GM12878 (cell line): ENCODE measurements at regions not wholly inside any gene's neighbourhood (a gene's known extent, or its start where the extent isn't known, plus 50 kb on each side); places are given as distances from the start of the nearest gene placed in this dataset.

Source experiments
- ATAC-seq: fragments of 200-7000 bp; cut with Tn5 transposase; 3 replicates; pipeline ENCODE4 v1.9.1; 2020; ENCODE audit warnings: mild to moderate bottlenecking, moderate library complexity
- BruUV-seq: library from RNA; stranded (reverse); fragments of 400-500 nt; replicated peaks from 2 replicates; lab custom pipeline; 2021; lab: Mats Ljungman, UMichigan
- CTCF ChIA-PET: fragments of 300-600 bp; sonication (Branson Sonifier 250); formaldehyde crosslinking; extraction: SDS; loops from one replicate; lab custom pipeline; 2021; ENCODE audit warnings: inconsistent platforms; lab: Yijun Ruan, JAX
- POLR2A ChIA-PET: fragments of 350-600 bp; formaldehyde crosslinking; extraction: SDS; loops from one replicate; lab custom pipeline; 2021; ENCODE audit warnings: inconsistent platforms; lab: Charles Lee
- RAD21 ChIA-PET: fragments of 300-600 bp; sonication (Branson Sonifier 250); formaldehyde crosslinking; loops from one replicate; lab custom pipeline; 2023; ENCODE audit warnings: antibody characterized with exemption; ENCODE audit not compliant: unreplicated experiment; lab: Charles Lee
- SMC1A ChIA-PET: fragments of 300-600 bp; sonication (Branson Sonifier 250); formaldehyde crosslinking; loops from one replicate; lab custom pipeline; 2023; ENCODE audit not compliant: unreplicated experiment, uncharacterized antibody; lab: Charles Lee
- DNase-seq: peaks from one replicate; pipeline ENCODE4 v3.0.0-alpha.2; 2011; ENCODE audit warnings: low read depth, low spot score
- FAIRE-seq: peaks from 3 replicates; lab custom pipeline; 2011; peaks lifted over from hg19 to GRCh38; lab: Jason Lieb, UNC
- H2AFZ ChIP-seq: 2 replicates; pipeline ENCODE4 v1.6.0; 2011; ENCODE audit warnings: low read depth, low read length, control low read depth; ENCODE audit not compliant: control insufficient read depth
- H3K27ac ChIP-seq: 2 replicates; pipeline ENCODE4 v1.5.1; 2011; ENCODE audit warnings: control low read depth; ENCODE audit not compliant: control insufficient read depth, insufficient read depth
- H3K27me3 ChIP-seq, 2 experiments: replicated peaks in 1 of 2; 2 replicates each; pipeline versions ENCODE4 v1.6.0 to v1.6.1; 2011; ENCODE audit warnings: low read length in 1 of 2; ENCODE audit not compliant: control insufficient read depth in 2 of 2, insufficient read depth in 2 of 2
- H3K36me3 ChIP-seq, 2 experiments: 2 replicates each; pipeline ENCODE4 v1.5.1; 2011; ENCODE audit warnings: low read length in 1 of 2; ENCODE audit not compliant: control insufficient read depth in 2 of 2, insufficient read depth in 2 of 2
- H3K4me1 ChIP-seq: 2 replicates; pipeline ENCODE4 v1.6.1; 2011; ENCODE audit warnings: mild to moderate bottlenecking, low read length, moderate library complexity, mixed read lengths; ENCODE audit not compliant: control insufficient read depth, insufficient read depth
- H3K4me2 ChIP-seq: 2 replicates; pipeline ENCODE4 v1.6.0; 2011; ENCODE audit warnings: control low read depth; ENCODE audit not compliant: control insufficient read depth, insufficient read depth
- H3K4me3 ChIP-seq: fragments of 200-600 bp; sonication (generic); 2 replicates; pipeline ENCODE4 v1.5.1; 2016
- H3K79me2 ChIP-seq: 2 replicates; pipeline ENCODE4 v1.6.0; 2011; ENCODE audit warnings: low read length; ENCODE audit not compliant: control insufficient read depth, insufficient read depth
- H3K9ac ChIP-seq: 2 replicates; pipeline ENCODE4 v1.8.0; 2011; ENCODE audit warnings: low read length, control low read depth, mixed read lengths; ENCODE audit not compliant: control insufficient read depth, insufficient read depth
- H3K9me3 ChIP-seq: replicated peaks from 3 replicates; pipeline ENCODE4 v1.5.1; 2011; ENCODE audit warnings: mild to moderate bottlenecking, low read length; ENCODE audit not compliant: control insufficient read depth, insufficient read depth
- H4K20me1 ChIP-seq: 2 replicates; pipeline ENCODE4 v1.6.0; 2011; ENCODE audit not compliant: control insufficient read depth, insufficient read depth
- BCL11A ChIP-seq: IDR thresholded peaks from 2 replicates; pipeline ENCODE4 v1.6.1; 2011; ENCODE audit warnings: low read depth, low read length
- E2F4 ChIP-seq: IDR thresholded peaks from 2 replicates; pipeline ENCODE4 v1.6.1; 2012; ENCODE audit warnings: low read depth, low read length, improper control_type of control experiment
- IRF3 ChIP-seq: fragments of 450-650 bp; IDR thresholded peaks from 2 replicates; pipeline ENCODE4 v1.6.1; 2014; ENCODE audit warnings: mild to moderate bottlenecking
- MEF2B ChIP-seq: fragments of 450-650 bp; IDR thresholded peaks from 2 replicates; pipeline ENCODE4 v1.6.1; 2018; ENCODE audit warnings: mild to moderate bottlenecking, moderate library complexity; ENCODE audit not compliant: partially characterized antibody, poor library complexity, severe bottlenecking
- NFYA ChIP-seq: IDR thresholded peaks from 2 replicates; pipeline ENCODE4 v1.6.1; 2011; ENCODE audit warnings: low read depth, mild to moderate bottlenecking, low read length, improper control_type of control experiment, borderline replicate concordance
- NFYB ChIP-seq: IDR thresholded peaks from 2 replicates; pipeline ENCODE4 v1.6.1; 2011; ENCODE audit warnings: low read depth, mild to moderate bottlenecking, low read length, improper control_type of control experiment, moderate library complexity; ENCODE audit not compliant: insufficient read depth
- RBBP5 ChIP-seq: fragments of 200-600 bp; sonication (generic); conservative IDR thresholded peaks from 2 replicates; pipeline ENCODE4 v1.6.1; 2016
- RELA ChIP-seq: fragments of 450-650 bp; IDR thresholded peaks from 2 replicates; pipeline ENCODE4 v1.8.0; 2014; ENCODE audit warnings: borderline replicate concordance; ENCODE audit not compliant: partially characterized antibody
- USF2 ChIP-seq: IDR thresholded peaks from 2 replicates; pipeline ENCODE4 v1.6.1; 2011; ENCODE audit warnings: low read depth, low read length, improper control_type of control experiment, borderline replicate concordance
- WRNIP1 ChIP-seq: IDR thresholded peaks from 2 replicates; pipeline ENCODE4 v1.6.1; 2011; ENCODE audit warnings: low read depth, low read length, improper control_type of control experiment, borderline replicate concordance
- ZBTB33 ChIP-seq: fragments of 450-650 bp; IDR thresholded peaks from 2 replicates; pipeline ENCODE4 v1.6.1; 2017; ENCODE audit warnings: mild to moderate bottlenecking
- in situ Hi-C: fragments of 300-500 bp; cut with MboI; formaldehyde crosslinking; loops from 9 replicates; pipeline ENCODE4 v1.14.3; 2018; ENCODE audit warnings: mixed read lengths
- intact Hi-C: fragments of 100-400 bp; cut with micrococcal nuclease; formaldehyde crosslinking; loops from one replicate; pipeline ENCODE4 v1.14.2; 2022; ENCODE audit not compliant: unreplicated experiment

GRCh38 chr2:6067806-6068205 is 375.6 kb downstream of the SOX11 start:
- in situ Hi-C loops, result no loop called here
- BruUV-seq, result no TSS peak
- RAD21 ChIA-PET, result no interaction called here
- no peak overlapping the region for H3K4me2 ChIP-seq
- intact Hi-C loops, result no loop called here
- no peak for FAIRE-seq
- H3K79me2 ChIP-seq, result no peaks in the 10 kb centered on the region
- H3K9me3 ChIP-seq, result no peaks in the 10 kb centered on the region
- no peak for TF ChIP-seq MEF2B
- no peak for TF ChIP-seq ZBTB33
- no peak for TF ChIP-seq E2F4
- no peak for TF ChIP-seq BCL11A
- TF ChIP-seq RELA, result no peak
- TF ChIP-seq NFYB, result no peak
- TF ChIP-seq USF2, result no peak
- TF ChIP-seq RBBP5, result no peak
- no peak for TF ChIP-seq NFYA
- no peak for TF ChIP-seq WRNIP1
- no peak for TF ChIP-seq IRF3
- POLR2A ChIA-PET, result no interaction called here
- SMC1A ChIA-PET, result no interaction called here
- H3K27me3 ChIP-seq, result no peaks in the 10 kb centered on the region
- no peaks in the 10 kb centered on the region for H3K4me1 ChIP-seq
- CTCF ChIA-PET, result no interaction called here
- no peak overlapping the region for H3K4me3 ChIP-seq
- no peak overlapping the region for H2AFZ ChIP-seq
- ATAC-seq, result no peak
- H3K9ac ChIP-seq, result no peak overlapping the region
- H3K36me3 ChIP-seq, result no peaks in the 10 kb centered on the region
- no peak for DNase-seq
- no peak overlapping the region for H3K27ac ChIP-seq
- no peaks in the 10 kb centered on the region for H4K20me1 ChIP-seq
